Ovary (tissue), 7 donors: ENCODE measurements at regions not wholly inside any gene's neighbourhood (a gene's known extent, or its start where the extent isn't known, plus 50 kb on each side); places are given as distances from the start of the nearest gene placed in this dataset.

Experiments used
- DNase-seq, 5 donors: peaks; one replicate each; pipeline ENCODE4 v3.0.0-alpha.2; 2019 to 2020
- H3K27ac ChIP-seq, 2 donors: fragments of 200-600 bp; one replicate each; pipeline versions ENCODE4 v1.5.1 to v1.8.0; 2019 to 2022
- H3K27me3 ChIP-seq: fragments of 200-600 bp; one replicate; pipeline ENCODE4 v1.8.0; 2022
- H3K36me3 ChIP-seq: fragments of 200-600 bp; sonication (generic); one replicate; pipeline ENCODE4 v1.5.1; 2019
- H3K4me1 ChIP-seq: one replicate; pipeline ENCODE4 v1.8.1; 2013; ENCODE audit warnings: mild to moderate bottlenecking, moderate library complexity; ENCODE audit not compliant: insufficient read depth
- H3K4me3 ChIP-seq: fragments of 200-600 bp; sonication (generic); one replicate; pipeline ENCODE4 v1.5.1; 2017
- H3K9me3 ChIP-seq, 2 donors: fragments of 200-600 bp in 1 of 2; sonication (generic) in 1 of 2; one replicate each; pipeline versions ENCODE4 v1.5.1 to v1.8.1; 2013 to 2019; ENCODE audit warnings: mild to moderate bottlenecking in 1 of 2, moderate library complexity in 1 of 2
- CTCF ChIP-seq, 3 donors: fragments of 450-650 bp in 2 of 3; fragments of 200-600 bp in 1 of 3; IDR thresholded peaks; one replicate each; pipeline versions ENCODE4 v1.5.1 to v1.8.0; 2016 to 2022; ENCODE audit warnings: antibody characterized with exemption in 3 of 3, mild to moderate bottlenecking in 1 of 3
- EP300 ChIP-seq: sonication (generic); formaldehyde crosslinking; IDR thresholded peaks from one replicate; pipeline ENCODE4 v1.6.1; 2017; ENCODE audit warnings: antibody characterized with exemption
- POLR2A ChIP-seq: fragments of 450-650 bp; IDR thresholded peaks from one replicate; pipeline ENCODE4 v1.6.1; 2017; ENCODE audit warnings: antibody characterized with exemption, mild to moderate bottlenecking, moderate library complexity
- WGBS, 3 donors: extraction: QIAGEN DNeasy Blood & Tissue Kit in 1 of 3; methylation state at CpG; one replicate each; pipeline versions ENCODE4 v1.1.5 to v1.1.7; 2013 to 2017; 5-methylcytosine and 5-hydroxymethylcytosine counted together
- intact Hi-C, 4 donors: fragments of 100-400 bp; cut with DNase I; formaldehyde crosslinking; loops; one replicate each; pipeline versions ENCODE4 v1.11.0 to v1.15.1; 2022 to 2023
- donor health status: DM: no; HTN: no; CAD: no; lungs with moderate emphysema.
- donor health status: DM: no; HTN: no; CAD: no.
- donor health status: Bipolar disorder and iron deficiency.
- donor health status: DM: no; HTN: no; CAD: no.
- donor health status: DM: yes; HTN: yes; CAD: no.

GRCh38 chr9:82572146-82572545, 490.8 kb downstream of the RASEF start:
- no peak for DNase-seq

GRCh38 chr9:82574911-82575310, 488.0 kb downstream of the RASEF start:
- H3K27me3 ChIP-seq = no peaks in the 10 kb centered on the region
- no peaks in the 10 kb centered on the region for H3K9me3 ChIP-seq
- H3K4me3 ChIP-seq = no peak overlapping the region
- TF ChIP-seq CTCF (IDR thresholded peaks at IDR 0.05) (no peak), EP300 (no peak), POLR2A (no peak)
- H3K27ac ChIP-seq = no peak overlapping the region
- H3K36me3 ChIP-seq = no peaks in the 10 kb centered on the region
- no peaks in the 10 kb centered on the region for H3K4me1 ChIP-seq
- DNase-seq = no peak
- intact Hi-C loops = no loop called here

More at GRCh38 chr9:82572146-82572545, 490.8 kb downstream of the RASEF start:
- H3K27ac ChIP-seq = no peak overlapping the region
- H3K4me3 ChIP-seq = no peak overlapping the region
- no peaks in the 10 kb centered on the region for H3K36me3 ChIP-seq
- no peaks in the 10 kb centered on the region for H3K4me1 ChIP-seq
- 79 to 96% (median 93%) methylated on average over 2 of the region's 2 CpGs for WGBS, 3 donors
- TF ChIP-seq EP300 (no peak), CTCF (IDR thresholded peaks at IDR 0.05) (no peak), POLR2A (no peak)
- intact Hi-C loops = no loop called here
- no peaks in the 10 kb centered on the region for H3K9me3 ChIP-seq
- H3K27me3 ChIP-seq = no peaks in the 10 kb centered on the region

- H3K27ac ChIP-seq = no peak overlapping the region
- no peaks in the 10 kb centered on the region for H3K4me1 ChIP-seq
- H3K36me3 ChIP-seq = no peaks in the 10 kb centered on the region
- no peaks in the 10 kb centered on the region for H3K9me3 ChIP-seq
- H3K4me3 ChIP-seq = no peak overlapping the region
- H3K27me3 ChIP-seq = no peaks in the 10 kb centered on the region
- TF ChIP-seq POLR2A (no peak), CTCF (IDR thresholded peaks at IDR 0.05) (no peak), EP300 (no peak)
- intact Hi-C loops = no loop called here
- no peak for DNase-seq
- 79 to 88% (median 87%) methylated on average over 2 of the region's 2 CpGs for WGBS, 3 donors
These were observed 482.0 kb downstream of the RASEF start for GRCh38 chr9:82580921-82581320.

GRCh38 chr9:82581516-82581915, 481.4 kb downstream of the RASEF start:
- intact Hi-C loops = no loop called here
- Histone ChIP-seq H3K4me3 (no peak overlapping the region), H3K4me1 (no peaks in the 10 kb centered on the region), H3K36me3 (no peaks in the 10 kb centered on the region), H3K9me3 (no peaks in the 10 kb centered on the region), H3K27ac (no peak overlapping the region), H3K27me3 (no peaks in the 10 kb centered on the region)
- WGBS, 3 donors = 86 to 93% (median 89%) methylated on average over 1 of the region's 1 CpG
- TF ChIP-seq POLR2A (no peak), EP300 (no peak), CTCF (IDR thresholded peaks at IDR 0.05) (no peak)
- DNase-seq = no peak

- TF ChIP-seq POLR2A (no peak), CTCF (IDR thresholded peaks at IDR 0.05) (no peak), EP300 (no peak)
- Histone ChIP-seq H3K36me3 (no peaks in the 10 kb centered on the region), H3K27me3 (no peaks in the 10 kb centered on the region), H3K4me1 (no peaks in the 10 kb centered on the region), H3K4me3 (no peak overlapping the region), H3K27ac (no peak overlapping the region), H3K9me3 (no peaks in the 10 kb centered on the region)
- WGBS, 3 donors = 77 to 86% (median 81%) methylated on average over 5 of the region's 5 CpGs
- no peak for DNase-seq
- intact Hi-C loops = no loop called here
These were observed 481.0 kb downstream of the RASEF start for GRCh38 chr9:82581935-82582334.
